DOHH2 (cell line): ENCODE measurements at regions not wholly inside any gene's neighbourhood (a gene's known extent, or its start where the extent isn't known, plus 50 kb on each side); places are given as distances from the start of the nearest gene placed in this dataset.
"Not testable (repeated sequence)": the region's sequence is repeated elsewhere in the genome, so short reads cannot be mapped to it uniquely, and the experiment has no call there.

Source experiments
- H3F3A ChIP-seq: fragments of 200-600 bp; sonication (generic), shearing (Covaris generic); 2 replicates; pipeline ENCODE4 v1.6.0; 2016; ENCODE audit warnings: antibody characterized with exemption, mild to moderate bottlenecking; ENCODE audit not compliant: control insufficient read depth, insufficient read depth
- H3K27ac ChIP-seq: fragments of 200-600 bp; sonication (generic); 2 replicates; pipeline ENCODE4 v1.5.1; 2014; ENCODE audit warnings: low read depth, mild to moderate bottlenecking, low read length, moderate library complexity
- H3K27me3 ChIP-seq: fragments of 200-600 bp; sonication (generic); 2 replicates; pipeline ENCODE4 v1.6.1; 2014; ENCODE audit warnings: mild to moderate bottlenecking, low read length, mixed read lengths; ENCODE audit not compliant: control insufficient read depth
- H3K36me3 ChIP-seq: fragments of 200-600 bp; sonication (generic); 2 replicates; pipeline ENCODE4 v1.6.1; 2014; ENCODE audit warnings: mild to moderate bottlenecking, low read length, moderate library complexity, mixed read lengths; ENCODE audit not compliant: control insufficient read depth
- H3K4me1 ChIP-seq: fragments of 200-600 bp; sonication (generic); 2 replicates; pipeline ENCODE4 v1.6.1; 2014; ENCODE audit warnings: mild to moderate bottlenecking, low read length, mixed read lengths; ENCODE audit not compliant: control insufficient read depth
- H3K4me2 ChIP-seq: fragments of 200-600 bp; sonication (generic); 2 replicates; pipeline ENCODE4 v1.6.0; 2014; ENCODE audit warnings: mild to moderate bottlenecking, low read length, moderate library complexity
- H3K4me3 ChIP-seq: fragments of 200-600 bp; sonication (generic); 2 replicates; pipeline ENCODE4 v1.5.1; 2014; ENCODE audit warnings: mild to moderate bottlenecking, low read length, mixed read lengths
- H3K79me2 ChIP-seq: fragments of 200-600 bp; sonication (generic); 2 replicates; pipeline ENCODE4 v1.6.1; 2014; ENCODE audit warnings: mild to moderate bottlenecking, low read length, mixed read lengths; ENCODE audit not compliant: control insufficient read depth
- H3K9me2 ChIP-seq: fragments of 200-600 bp; sonication (generic); replicated peaks from 2 replicates; pipeline ENCODE4 v1.6.1; 2014; ENCODE audit warnings: mild to moderate bottlenecking, low read length, mixed read lengths; ENCODE audit not compliant: control insufficient read depth
- H3K9me3 ChIP-seq: fragments of 200-600 bp; sonication (generic); 2 replicates; pipeline ENCODE4 v1.6.1; 2014; ENCODE audit warnings: antibody characterized with exemption, low read length, mixed read lengths; ENCODE audit not compliant: control insufficient read depth, insufficient read depth
- H4K20me1 ChIP-seq: fragments of 200-600 bp; sonication (generic); 2 replicates; pipeline ENCODE4 v1.6.0; 2014; ENCODE audit warnings: low read depth, mild to moderate bottlenecking, antibody characterized with exemption, low read length, moderate library complexity; ENCODE audit not compliant: control insufficient read depth, insufficient read depth
- EZH2phosphoT487 ChIP-seq: fragments of 200-600 bp; sonication (generic); IDR thresholded peaks from 2 replicates; pipeline ENCODE4 v1.6.1; 2017; ENCODE audit warnings: borderline replicate concordance, mild to moderate bottlenecking, antibody characterized with exemption, low read length, moderate library complexity, mixed read lengths
- TF ChIP-seq, protein P1 (sequence below): fragments of 200-600 bp; sonication (generic); IDR thresholded peaks from one replicate; pipeline ENCODE4 v1.5.1; 2014; ENCODE audit warnings: antibody characterized with exemption, mild to moderate bottlenecking, low read depth, low read length; ENCODE audit not compliant: poor library complexity, severe bottlenecking

DNA sequence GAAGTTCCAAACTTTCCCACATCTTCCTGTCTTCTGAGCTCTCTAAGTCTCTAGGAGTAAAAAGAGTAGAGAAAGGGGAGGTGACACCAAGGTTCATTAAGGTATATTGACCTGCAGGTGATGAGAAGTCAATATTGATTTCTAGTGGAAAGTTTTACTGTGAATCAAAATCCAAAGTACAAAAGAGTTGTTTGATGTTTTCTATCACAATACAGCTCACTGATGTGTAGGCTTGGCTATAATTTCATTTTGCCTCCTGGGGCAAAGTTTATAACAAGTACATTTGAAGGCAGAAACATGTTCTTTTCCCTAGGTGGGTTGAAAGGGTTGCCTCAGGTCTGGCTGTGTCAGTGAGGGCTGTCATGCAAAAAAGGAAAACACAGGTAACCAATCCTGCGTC, 65.2 kb upstream of the LRPPRC start:
- TF ChIP-seq, protein P1, sequence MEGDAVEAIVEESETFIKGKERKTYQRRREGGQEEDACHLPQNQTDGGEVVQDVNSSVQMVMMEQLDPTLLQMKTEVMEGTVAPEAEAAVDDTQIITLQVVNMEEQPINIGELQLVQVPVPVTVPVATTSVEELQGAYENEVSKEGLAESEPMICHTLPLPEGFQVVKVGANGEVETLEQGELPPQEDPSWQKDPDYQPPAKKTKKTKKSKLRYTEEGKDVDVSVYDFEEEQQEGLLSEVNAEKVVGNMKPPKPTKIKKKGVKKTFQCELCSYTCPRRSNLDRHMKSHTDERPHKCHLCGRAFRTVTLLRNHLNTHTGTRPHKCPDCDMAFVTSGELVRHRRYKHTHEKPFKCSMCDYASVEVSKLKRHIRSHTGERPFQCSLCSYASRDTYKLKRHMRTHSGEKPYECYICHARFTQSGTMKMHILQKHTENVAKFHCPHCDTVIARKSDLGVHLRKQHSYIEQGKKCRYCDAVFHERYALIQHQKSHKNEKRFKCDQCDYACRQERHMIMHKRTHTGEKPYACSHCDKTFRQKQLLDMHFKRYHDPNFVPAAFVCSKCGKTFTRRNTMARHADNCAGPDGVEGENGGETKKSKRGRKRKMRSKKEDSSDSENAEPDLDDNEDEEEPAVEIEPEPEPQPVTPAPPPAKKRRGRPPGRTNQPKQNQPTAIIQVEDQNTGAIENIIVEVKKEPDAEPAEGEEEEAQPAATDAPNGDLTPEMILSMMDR = no peak
- TF ChIP-seq EZH2phosphoT487 = no peak

DNA sequence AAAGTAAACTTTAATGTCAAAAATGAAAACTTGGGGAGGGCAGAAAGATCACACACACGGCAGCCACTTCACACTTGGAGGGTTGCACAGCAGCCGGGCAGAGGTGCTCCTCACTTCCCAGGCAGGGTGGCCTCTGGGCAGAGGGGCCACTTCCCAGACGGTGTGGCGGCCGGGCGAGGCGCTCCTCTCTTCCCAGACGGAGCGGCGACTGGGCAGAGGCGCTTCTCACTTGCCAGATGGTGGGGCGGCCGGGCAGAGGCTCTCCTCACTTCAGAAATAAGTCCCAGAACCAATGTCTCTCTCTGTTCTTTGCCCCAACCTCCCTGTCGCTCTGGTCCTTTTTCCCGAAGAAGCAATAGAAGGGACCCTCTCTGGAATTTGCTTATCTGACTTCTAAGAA, 65.7 kb upstream of the LRPPRC start:
- Histone ChIP-seq H3K9me3 (no peaks in the 10 kb centered on the region), H3K4me2 (no peak overlapping the region), H3K27ac (no peak overlapping the region), H3K4me3 (no peak overlapping the region), H4K20me1 (no peaks in the 10 kb centered on the region), H3K4me1 (no peaks in the 10 kb centered on the region), H3K27me3 (no peaks in the 10 kb centered on the region), H3F3A (no peaks in the 10 kb centered on the region), H3K9me2 (no peaks in the 10 kb centered on the region), H3K36me3 (no peaks in the 10 kb centered on the region), H3K79me2 (no peaks in the 10 kb centered on the region)
- TF ChIP-seq EZH2phosphoT487 = no peak
- TF ChIP-seq, protein P1 = no peak

More for the DNA sequence above, 65.2 kb upstream of the LRPPRC start:
- no peaks in the 10 kb centered on the region for H3K36me3 ChIP-seq
- no peaks in the 10 kb centered on the region for H3K27me3 ChIP-seq
- no peaks in the 10 kb centered on the region for H3K9me3 ChIP-seq
- no peaks in the 10 kb centered on the region for H3K9me2 ChIP-seq
- H3K79me2 ChIP-seq = no peaks in the 10 kb centered on the region
- H3K4me2 ChIP-seq = no peak overlapping the region
- H3K4me1 ChIP-seq = no peaks in the 10 kb centered on the region
- no peaks in the 10 kb centered on the region for H3F3A ChIP-seq
- H4K20me1 ChIP-seq = no peaks in the 10 kb centered on the region
- H3K4me3 ChIP-seq = no peak overlapping the region
- no peak overlapping the region for H3K27ac ChIP-seq

DNA sequence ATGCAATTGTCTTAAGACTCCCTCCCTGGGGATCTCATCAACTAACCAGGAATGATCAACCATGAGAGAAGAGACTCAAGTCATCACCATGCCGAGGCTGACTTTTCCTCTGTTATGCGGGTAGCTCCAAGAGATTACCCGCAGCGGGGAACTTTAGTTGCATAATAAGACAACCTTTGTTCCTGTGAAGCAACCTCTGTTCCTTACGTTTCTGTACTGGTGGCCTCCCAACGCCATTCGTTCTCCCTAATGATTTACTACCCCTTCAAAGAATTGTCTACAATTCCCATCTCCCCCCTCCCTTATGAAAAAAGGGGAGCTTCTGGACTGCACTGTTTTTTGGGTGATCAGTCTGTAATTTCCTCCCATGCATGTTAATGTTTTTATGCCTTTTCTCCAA, 66.1 kb upstream of the LRPPRC start:
- H3K36me3 ChIP-seq = no peaks in the 10 kb centered on the region
- no peak overlapping the region for H3K4me3 ChIP-seq
- no peaks in the 10 kb centered on the region for H3K9me3 ChIP-seq
- H3K27me3 ChIP-seq = no peaks in the 10 kb centered on the region
- no peaks in the 10 kb centered on the region for H3K79me2 ChIP-seq
- no peaks in the 10 kb centered on the region for H3K4me1 ChIP-seq
- no peaks in the 10 kb centered on the region for H3F3A ChIP-seq
- no peak for TF ChIP-seq EZH2phosphoT487
- TF ChIP-seq, protein P1 = no peak
- H3K4me2 ChIP-seq = no peak overlapping the region
- H4K20me1 ChIP-seq = no peaks in the 10 kb centered on the region
- H3K27ac ChIP-seq = no peak overlapping the region
- H3K9me2 ChIP-seq = no peaks in the 10 kb centered on the region

DNA sequence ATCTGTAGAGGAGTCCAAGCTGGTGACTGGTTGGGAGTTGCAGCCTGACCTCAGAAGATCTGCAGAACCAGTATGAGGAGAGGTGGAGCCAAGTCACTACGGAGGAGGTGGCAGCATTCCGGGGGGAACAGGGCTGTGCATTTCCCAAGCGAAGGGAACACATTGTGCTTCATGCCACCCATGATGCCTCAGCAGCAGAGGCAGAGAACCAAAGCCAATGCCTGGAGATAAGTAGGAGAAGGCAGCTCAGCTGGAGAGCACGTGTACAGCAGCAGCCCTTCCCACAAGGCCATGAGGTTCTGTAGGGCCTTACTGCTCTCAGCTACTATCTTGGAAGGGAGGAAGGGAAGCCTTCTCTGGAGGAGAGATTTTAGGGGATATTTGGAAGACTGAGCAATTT, 67.2 kb upstream of the LRPPRC start:
- Histone ChIP-seq H3K9me3 (no peaks in the 10 kb centered on the region), H3K9me2 (no peaks in the 10 kb centered on the region), H3K4me1 (no peaks in the 10 kb centered on the region), H3K27me3 (no peaks in the 10 kb centered on the region), H3K4me2 (no peak overlapping the region), H3K79me2 (no peaks in the 10 kb centered on the region), H3K27ac (no peak overlapping the region), H3F3A (no peaks in the 10 kb centered on the region), H3K36me3 (no peaks in the 10 kb centered on the region), H3K4me3 (no peak overlapping the region), H4K20me1 (no peaks in the 10 kb centered on the region)
- TF ChIP-seq, protein P1 = no peak
- TF ChIP-seq EZH2phosphoT487 = no peak

DNA sequence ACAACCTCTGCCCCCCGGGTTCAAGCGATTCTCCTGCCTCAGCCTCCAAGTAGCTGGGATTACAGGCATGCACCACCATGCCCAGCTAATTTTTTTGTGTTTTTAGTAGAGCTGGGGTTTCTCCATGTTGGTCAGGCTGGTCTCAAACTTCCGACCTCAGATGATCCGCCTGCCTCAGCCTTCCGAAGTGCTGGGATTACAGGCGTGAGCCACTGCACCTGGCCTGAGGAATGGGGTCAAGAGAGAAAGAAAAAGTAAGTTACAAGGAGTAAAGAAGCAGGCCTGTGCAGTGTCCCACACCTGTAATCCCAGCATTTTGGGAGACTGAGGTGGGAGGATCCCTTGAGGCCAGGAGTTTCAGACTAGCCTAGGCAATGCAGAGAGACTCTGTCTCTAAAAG, 68.5 kb upstream of the LRPPRC start:
- not testable (repeated sequence) for H3K4me3 ChIP-seq, H3K4me1 ChIP-seq, H3K9me3 ChIP-seq, H4K20me1 ChIP-seq, H3F3A ChIP-seq, H3K4me2 ChIP-seq, H3K79me2 ChIP-seq, H3K36me3 ChIP-seq, H3K9me2 ChIP-seq, H3K27ac ChIP-seq, H3K27me3 ChIP-seq
